Fibroblast of lung (primary cell): ENCODE measurements at regions not wholly inside any gene's neighbourhood (a gene's known extent, or its start where the extent isn't known, plus 50 kb on each side); places are given as distances from the start of the nearest gene placed in this dataset.

Experiments used
- EZH2 ChIP-seq: IDR thresholded peaks from 2 replicates; pipeline ENCODE4 v1.5.1; 2012; ENCODE audit warnings: low read length, control low read depth, mild to moderate bottlenecking; ENCODE audit errors: missing control alignments
- TF ChIP-seq, protein P1 (sequence below), 2 donors: IDR thresholded peaks in 1 of 2; conservative IDR thresholded peaks in 1 of 2; 1 replicate in 1 of 2; 2 replicates in 1 of 2; pipeline ENCODE4 v1.5.1; 2011 to 2012; ENCODE audit warnings: low read length in 2 of 2, control low read depth in 1 of 2, inconsistent platforms in 1 of 2, low read depth in 1 of 2, mild to moderate bottlenecking in 1 of 2

- TF ChIP-seq, protein P1, sequence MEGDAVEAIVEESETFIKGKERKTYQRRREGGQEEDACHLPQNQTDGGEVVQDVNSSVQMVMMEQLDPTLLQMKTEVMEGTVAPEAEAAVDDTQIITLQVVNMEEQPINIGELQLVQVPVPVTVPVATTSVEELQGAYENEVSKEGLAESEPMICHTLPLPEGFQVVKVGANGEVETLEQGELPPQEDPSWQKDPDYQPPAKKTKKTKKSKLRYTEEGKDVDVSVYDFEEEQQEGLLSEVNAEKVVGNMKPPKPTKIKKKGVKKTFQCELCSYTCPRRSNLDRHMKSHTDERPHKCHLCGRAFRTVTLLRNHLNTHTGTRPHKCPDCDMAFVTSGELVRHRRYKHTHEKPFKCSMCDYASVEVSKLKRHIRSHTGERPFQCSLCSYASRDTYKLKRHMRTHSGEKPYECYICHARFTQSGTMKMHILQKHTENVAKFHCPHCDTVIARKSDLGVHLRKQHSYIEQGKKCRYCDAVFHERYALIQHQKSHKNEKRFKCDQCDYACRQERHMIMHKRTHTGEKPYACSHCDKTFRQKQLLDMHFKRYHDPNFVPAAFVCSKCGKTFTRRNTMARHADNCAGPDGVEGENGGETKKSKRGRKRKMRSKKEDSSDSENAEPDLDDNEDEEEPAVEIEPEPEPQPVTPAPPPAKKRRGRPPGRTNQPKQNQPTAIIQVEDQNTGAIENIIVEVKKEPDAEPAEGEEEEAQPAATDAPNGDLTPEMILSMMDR (conservative IDR thresholded peaks at IDR 0.05 in 1 of 2, IDR thresholded peaks at IDR 0.05 in 1 of 2; ENCODE audit: low read depth in 1 of 2, low read length in 2 of 2): no peak
- TF ChIP-seq EZH2: no peak
Measured at GRCh38 chr5:160957312-160957861, 105.4 kb upstream of the ATP10B start.
